Stimulated activated naive CD8-positive, alpha-beta T cell treated with anti-CD3 and anti-CD28 coated beads, Interleukin-15, amount 100 ng/mL, for 72 hours (primary cell): ENCODE measurements at regions not wholly inside any gene's neighbourhood (a gene's known extent, or its start where the extent isn't known, plus 50 kb on each side); places are given as distances from the start of the nearest gene placed in this dataset.

Experiments
- ATAC-seq: fragments of 150-1000 bp; cut with Tn5 transposase; 2 replicates; pipeline ENCODE4 v1.10.0; 2021; ENCODE audit warnings: mild to moderate bottlenecking, moderate library complexity
- DNase-seq, 2 donors: peaks; one replicate each; pipeline ENCODE4 v3.0.0; 2021 to 2022
- H3K27ac Mint-ChIP-seq, 2 donors: one replicate each; pipeline ENCODE4 v1.8.0; 2022; ENCODE audit warnings: mild to moderate bottlenecking in 2 of 2, mixed read lengths in 2 of 2, moderate library complexity in 2 of 2
- H3K27me3 Mint-ChIP-seq: one replicate; pipeline ENCODE4 v1.8.0; 2022; ENCODE audit warnings: mixed read lengths
- H3K4me1 Mint-ChIP-seq: one replicate; pipeline ENCODE4 v1.8.0; 2022; ENCODE audit warnings: mild to moderate bottlenecking, mixed read lengths
- H3K4me3 Mint-ChIP-seq, 2 donors: one replicate each; pipeline ENCODE4 v1.8.0; 2022; ENCODE audit warnings: mild to moderate bottlenecking in 2 of 2, mixed read lengths in 2 of 2, moderate library complexity in 1 of 2
- H3K9me3 Mint-ChIP-seq, 2 donors: one replicate each; pipeline ENCODE4 v1.8.0; 2022; ENCODE audit warnings: mixed read lengths in 2 of 2

DNA sequence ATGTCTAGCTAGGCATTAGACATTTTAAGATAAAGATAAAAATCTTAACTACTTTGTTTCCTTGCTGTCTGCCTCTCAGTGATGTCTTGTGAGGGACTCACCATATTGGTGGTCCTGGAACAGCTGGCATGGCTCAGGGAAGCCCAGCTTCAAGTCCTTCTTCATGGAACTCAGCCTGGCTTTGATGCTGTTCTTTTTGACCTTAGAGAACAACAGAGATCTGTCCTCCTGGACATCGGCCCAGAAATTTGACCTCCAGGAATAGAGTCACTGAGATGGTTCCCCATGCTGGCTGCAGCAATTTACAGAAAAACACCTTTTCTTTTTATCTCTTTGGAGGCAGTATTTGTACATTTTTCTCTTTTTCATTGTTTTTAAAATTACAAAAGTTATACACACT is 235.5 kb upstream of the WWC1 start:
- ATAC-seq (no peak), DNase-seq (no peak)
- Mint-ChIP-seq H3K27ac (no peak overlapping the region), H3K9me3 (peaks cover 5 to 6% of the 10 kb centered on the region in 2 donors), H3K4me3 (no peak overlapping the region), H3K27me3 (no peaks in the 10 kb centered on the region), H3K4me1 (no peaks in the 10 kb centered on the region)

- Mint-ChIP-seq H3K4me3 (no peak overlapping the region), H3K4me1 (no peaks in the 10 kb centered on the region), H3K9me3 (peaks cover 5 to 6% of the 10 kb centered on the region in 2 donors), H3K27ac (no peak overlapping the region), H3K27me3 (no peaks in the 10 kb centered on the region)
- ATAC-seq (no peak), DNase-seq (no peak)
Observed at GRCh38 chr5:168056499-168057182, 234.8 kb upstream of the WWC1 start.

GRCh38 chr5:168057905-168058304 is 233.5 kb upstream of the WWC1 start:
- H3K4me1 Mint-ChIP-seq: no peaks in the 10 kb centered on the region
- peaks cover 5 to 6% of the 10 kb centered on the region in 2 donors for H3K9me3 Mint-ChIP-seq
- H3K27ac Mint-ChIP-seq: no peak overlapping the region
- DNase-seq (no peak), ATAC-seq (no peak)
- no peak overlapping the region for H3K4me3 Mint-ChIP-seq
- no peaks in the 10 kb centered on the region for H3K27me3 Mint-ChIP-seq

GRCh38 chr5:168059131-168059530 is 232.3 kb upstream of the WWC1 start:
- H3K4me3 Mint-ChIP-seq: no peak overlapping the region
- no peak for DNase-seq
- ATAC-seq: no peak
- no peaks in the 10 kb centered on the region for H3K27me3 Mint-ChIP-seq
- peaks cover 5 to 6% of the 10 kb centered on the region in 2 donors for H3K9me3 Mint-ChIP-seq
- H3K4me1 Mint-ChIP-seq: no peaks in the 10 kb centered on the region
- H3K27ac Mint-ChIP-seq: no peak overlapping the region

DNA sequence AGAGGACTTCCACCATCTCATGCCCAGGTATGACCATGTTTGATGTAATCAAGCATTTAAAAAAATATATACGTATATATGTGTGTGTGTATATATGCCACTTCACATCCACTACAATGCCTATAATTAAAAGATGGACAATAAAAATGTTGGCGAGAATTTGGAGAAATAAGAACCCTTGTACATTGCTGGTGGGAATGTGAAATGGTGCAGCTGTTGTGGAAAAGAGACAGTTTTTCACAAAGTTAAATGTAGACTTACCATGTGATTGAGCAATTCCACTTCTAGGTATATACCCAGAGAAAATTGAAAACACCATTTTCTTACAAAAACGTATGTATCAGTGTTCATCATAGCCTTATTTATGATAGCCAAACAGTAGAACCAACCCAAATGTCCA is 229.2 kb upstream of the WWC1 start:
- ATAC-seq (no peak), DNase-seq (no peak)
- H3K27ac Mint-ChIP-seq: no peak overlapping the region
- no peaks in the 10 kb centered on the region for H3K4me1 Mint-ChIP-seq
- peaks cover 3 to 5% of the 10 kb centered on the region in 2 donors for H3K9me3 Mint-ChIP-seq
- H3K27me3 Mint-ChIP-seq: no peaks in the 10 kb centered on the region
- H3K4me3 Mint-ChIP-seq: no peak overlapping the region

DNA sequence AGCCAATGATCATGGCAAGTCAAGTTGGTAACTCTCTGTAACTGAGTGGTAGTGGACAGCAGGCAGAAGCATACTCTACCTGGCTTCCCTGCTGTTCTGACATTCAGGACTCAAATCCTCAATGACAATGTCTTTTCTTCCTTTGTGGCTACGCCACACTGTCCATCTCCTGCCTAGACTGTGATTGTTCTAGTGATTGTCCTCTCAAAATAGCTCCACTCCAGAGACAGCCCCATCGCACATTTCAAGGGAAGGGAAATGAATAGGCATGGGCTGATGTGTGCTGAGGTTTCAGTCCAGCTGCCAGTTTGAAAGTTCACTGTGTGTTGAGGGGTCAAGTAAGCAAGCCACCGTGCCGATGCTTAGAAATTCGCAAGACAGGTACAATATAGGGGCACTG is 227.0 kb upstream of the WWC1 start:
- H3K4me1 Mint-ChIP-seq: no peaks in the 10 kb centered on the region
- no peak overlapping the region for H3K4me3 Mint-ChIP-seq
- H3K27ac Mint-ChIP-seq: no peak overlapping the region
- DNase-seq (no peak), ATAC-seq (no peak)
- H3K27me3 Mint-ChIP-seq: no peaks in the 10 kb centered on the region
- H3K9me3 Mint-ChIP-seq: no peaks in the 10 kb centered on the region

DNA sequence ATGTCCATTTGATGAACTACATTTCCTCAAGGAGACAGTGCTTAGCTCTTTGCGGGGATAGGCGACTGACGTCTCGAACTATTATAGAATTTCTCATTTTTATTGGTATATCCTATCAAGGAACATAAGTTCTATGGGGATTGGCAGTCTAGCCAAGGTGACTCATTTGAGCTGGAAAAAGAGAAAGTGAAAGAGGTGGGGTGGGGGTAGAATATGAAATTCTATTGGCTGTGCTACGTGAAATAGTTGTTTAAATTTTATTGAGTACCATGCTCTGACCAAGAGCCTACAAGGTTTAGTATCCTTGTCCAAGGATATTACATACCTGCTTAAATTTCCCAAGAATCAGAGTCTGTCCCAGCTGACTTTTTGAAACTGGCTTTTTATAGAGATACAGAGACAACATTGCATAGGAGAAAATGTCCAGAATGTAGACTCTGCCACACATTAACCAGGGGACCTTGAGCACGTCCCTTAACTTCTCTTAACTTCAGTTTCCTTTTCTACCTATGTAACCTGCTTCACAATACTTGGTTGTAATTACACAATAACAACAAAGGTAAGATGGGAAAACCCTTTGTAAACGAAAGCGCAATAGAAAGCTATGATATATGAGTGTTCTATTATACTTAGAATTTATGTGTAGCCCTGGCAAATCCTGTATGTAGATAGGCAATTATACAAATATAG is 226.4 kb upstream of the WWC1 start:
- DNase-seq (no peak), ATAC-seq (no peak)
- Mint-ChIP-seq H3K9me3 (no peaks in the 10 kb centered on the region), H3K4me1 (no peaks in the 10 kb centered on the region), H3K27ac (no peak overlapping the region), H3K4me3 (no peak overlapping the region), H3K27me3 (no peaks in the 10 kb centered on the region)

DNA sequence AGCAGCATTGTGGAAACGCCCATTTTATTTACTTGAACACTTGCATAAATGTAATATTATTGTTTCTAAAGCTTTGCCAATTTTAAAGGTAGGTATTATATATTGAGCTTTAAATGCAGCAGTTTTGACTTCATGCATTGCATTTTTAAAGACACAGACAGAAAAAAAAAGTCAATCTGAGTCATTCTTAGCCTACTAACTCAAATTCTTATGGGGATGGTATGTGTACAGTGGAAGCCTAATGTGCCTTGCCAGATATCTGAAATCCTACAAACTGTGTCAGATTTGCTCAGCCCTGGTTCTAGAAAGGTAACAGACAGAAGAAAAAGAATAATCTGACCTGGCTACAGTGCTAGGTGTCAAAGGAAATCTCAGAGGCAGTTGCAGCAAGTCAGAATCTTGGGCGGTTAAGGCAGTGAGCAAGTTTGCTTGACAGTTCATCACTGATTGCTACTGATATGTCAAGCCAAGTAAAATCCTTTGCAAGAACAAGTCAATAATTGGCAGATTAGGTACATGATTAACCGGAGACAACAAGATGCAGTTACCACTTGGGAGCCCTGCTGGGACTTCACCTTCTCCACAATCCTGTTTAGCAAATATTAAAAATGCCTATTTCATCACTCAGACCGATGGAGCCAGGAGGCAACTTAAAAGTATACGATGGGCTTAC is 224.8 kb upstream of the WWC1 start:
- DNase-seq: no peak

DNA sequence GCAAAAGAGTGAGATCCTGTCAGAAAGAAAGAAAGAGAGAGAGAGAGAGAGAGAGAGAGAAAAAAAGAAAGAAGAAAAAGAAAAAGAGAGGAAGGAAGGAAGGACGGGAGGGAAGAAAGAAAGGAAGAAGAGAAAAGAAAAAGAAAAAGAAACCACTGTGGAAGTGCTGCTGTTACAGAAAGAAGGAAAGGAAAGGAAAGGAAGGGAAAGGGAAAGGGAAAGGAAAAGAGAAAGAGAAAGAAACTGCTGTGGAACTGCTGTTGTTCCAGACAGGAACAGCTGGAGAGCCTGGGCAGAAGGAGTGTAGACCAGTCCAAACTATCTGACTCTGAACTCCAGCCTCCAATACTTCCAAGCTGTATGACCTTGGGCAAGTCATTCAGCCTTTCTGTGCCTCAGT is 220.7 kb upstream of the WWC1 start:
- H3K4me3 Mint-ChIP-seq: no peak overlapping the region
- no peak for DNase-seq
- H3K27ac Mint-ChIP-seq: no peak overlapping the region
- no peak for ATAC-seq
- no peaks in the 10 kb centered on the region for H3K27me3 Mint-ChIP-seq
- H3K9me3 Mint-ChIP-seq: no peaks in the 10 kb centered on the region
- H3K4me1 Mint-ChIP-seq: peaks cover 7% of the 10 kb centered on the region

More for the DNA sequence above, 224.8 kb upstream of the WWC1 start:
- Mint-ChIP-seq H3K4me3 (no peak overlapping the region), H3K4me1 (no peaks in the 10 kb centered on the region), H3K9me3 (no peaks in the 10 kb centered on the region), H3K27ac (no peak overlapping the region), H3K27me3 (no peaks in the 10 kb centered on the region)
- no peak for ATAC-seq

GRCh38 chr5:168072665-168073064 is 218.8 kb upstream of the WWC1 start:
- Mint-ChIP-seq H3K27me3 (no peaks in the 10 kb centered on the region), H3K9me3 (no peaks in the 10 kb centered on the region), H3K4me3 (no peak overlapping the region), H3K4me1 (peaks cover 7% of the 10 kb centered on the region), H3K27ac (no peak overlapping the region)
- peak; percentile 37 for ATAC-seq
- DNase-seq: no peak

DNA sequence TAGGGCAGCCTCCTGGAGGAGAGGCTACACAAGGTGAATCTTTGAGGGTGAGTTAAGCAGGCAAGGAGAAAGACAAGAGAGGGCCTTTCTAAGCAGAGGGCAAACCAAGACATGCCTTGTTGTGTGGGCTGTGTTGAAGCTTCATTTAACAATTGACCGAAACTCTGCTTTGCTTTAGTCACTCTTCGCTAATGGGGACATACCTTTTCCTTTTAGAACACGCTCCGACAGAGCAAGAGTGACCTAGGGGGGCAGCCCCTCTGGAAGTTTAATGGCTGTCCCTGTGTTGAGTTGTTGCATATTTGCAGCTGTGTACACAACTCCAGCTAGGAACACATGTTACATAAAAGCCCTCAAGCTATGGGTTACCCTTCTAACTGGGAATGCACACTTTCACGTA is 218.1 kb upstream of the WWC1 start:
- ATAC-seq (peak; percentile 12), DNase-seq (no peak)
- peaks cover 7% of the 10 kb centered on the region for H3K4me1 Mint-ChIP-seq
- H3K27ac Mint-ChIP-seq: no peak overlapping the region
- H3K27me3 Mint-ChIP-seq: no peaks in the 10 kb centered on the region
- H3K4me3 Mint-ChIP-seq: no peak overlapping the region
- H3K9me3 Mint-ChIP-seq: no peaks in the 10 kb centered on the region

GRCh38 chr5:168073991-168074800 is 217.2 kb upstream of the WWC1 start:
- no peak overlapping the region for H3K4me3 Mint-ChIP-seq

DNA sequence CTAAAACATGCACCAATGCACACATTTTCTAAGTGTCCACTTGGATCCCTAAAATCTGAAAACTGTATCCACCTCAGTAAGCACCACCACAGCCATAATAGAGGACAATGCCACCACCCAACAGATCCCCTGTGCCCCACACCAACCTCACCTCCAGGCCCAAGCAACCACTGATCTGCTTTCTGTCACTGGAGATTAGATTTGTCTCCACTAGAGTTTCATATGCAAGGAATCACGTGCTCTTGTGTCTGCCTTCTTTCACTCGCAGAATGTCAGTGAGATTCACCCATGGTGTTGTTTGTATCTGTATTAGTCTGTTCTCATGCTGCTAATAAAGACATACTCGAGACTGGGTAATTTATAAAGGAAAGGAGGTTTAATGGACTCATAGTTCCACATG is 216.1 kb upstream of the WWC1 start:
- Mint-ChIP-seq H3K4me3 (no peak overlapping the region), H3K27me3 (no peaks in the 10 kb centered on the region), H3K4me1 (peaks cover 7% of the 10 kb centered on the region), H3K9me3 (peaks cover 0 to 1% of the 10 kb centered on the region in 2 donors), H3K27ac (no peak overlapping the region)
- ATAC-seq (no peak), DNase-seq (no peak)

More at GRCh38 chr5:168073991-168074800, 217.2 kb upstream of the WWC1 start:
- Mint-ChIP-seq H3K27me3 (no peaks in the 10 kb centered on the region), H3K4me1 (peaks cover 7% of the 10 kb centered on the region), H3K27ac (peak overlapping the region in 1 of 2 donors; percentile 15), H3K9me3 (no peaks in the 10 kb centered on the region)
- no peak for DNase-seq
- no peak for ATAC-seq

DNA sequence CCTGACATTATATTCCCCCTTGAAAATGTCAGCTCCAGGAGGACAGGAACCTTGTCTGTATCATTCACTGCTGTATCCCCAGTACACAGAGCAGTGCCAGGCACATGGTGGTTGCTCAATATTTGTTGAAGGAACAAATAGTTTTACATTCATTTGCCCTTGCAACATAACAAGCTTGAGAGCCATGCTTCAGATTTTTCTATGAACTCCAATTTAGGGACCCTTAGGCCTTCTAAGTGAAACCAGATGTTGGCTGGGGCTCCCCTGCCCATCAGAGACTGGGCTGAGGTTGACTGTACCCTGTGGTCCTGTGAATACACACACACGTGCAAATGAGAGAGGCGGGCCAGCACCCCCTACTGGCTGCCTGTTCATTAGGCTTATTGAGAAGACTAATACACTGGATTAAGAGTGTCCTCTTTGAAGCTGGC is 214.9 kb upstream of the WWC1 start:
- Mint-ChIP-seq H3K27ac (no peak overlapping the region), H3K4me1 (peaks cover 7% of the 10 kb centered on the region), H3K27me3 (no peaks in the 10 kb centered on the region), H3K9me3 (peaks cover 0 to 12% of the 10 kb centered on the region in 2 donors), H3K4me3 (no peak overlapping the region)
- no peak for ATAC-seq
- DNase-seq: no peak

GRCh38 chr5:168085261-168086031 is 206.0 kb upstream of the WWC1 start:
- ATAC-seq (no peak), DNase-seq (no peak)
- Mint-ChIP-seq H3K27ac (no peak overlapping the region), H3K4me1 (no peaks in the 10 kb centered on the region), H3K9me3 (peaks cover 0 to 20% of the 10 kb centered on the region in 2 donors), H3K4me3 (no peak overlapping the region), H3K27me3 (no peaks in the 10 kb centered on the region)
